Smooth muscle cell of the brain vasculature (primary cell): ENCODE measurements at regions not wholly inside any gene's neighbourhood (a gene's known extent, or its start where the extent isn't known, plus 50 kb on each side); places are given as distances from the start of the nearest gene placed in this dataset.

ENCODE experiments used
- DNase-seq: peaks from one replicate; pipeline ENCODE4 v3.0.0-alpha.2; 2012; ENCODE audit warnings: low read depth, low spot score

DNA sequence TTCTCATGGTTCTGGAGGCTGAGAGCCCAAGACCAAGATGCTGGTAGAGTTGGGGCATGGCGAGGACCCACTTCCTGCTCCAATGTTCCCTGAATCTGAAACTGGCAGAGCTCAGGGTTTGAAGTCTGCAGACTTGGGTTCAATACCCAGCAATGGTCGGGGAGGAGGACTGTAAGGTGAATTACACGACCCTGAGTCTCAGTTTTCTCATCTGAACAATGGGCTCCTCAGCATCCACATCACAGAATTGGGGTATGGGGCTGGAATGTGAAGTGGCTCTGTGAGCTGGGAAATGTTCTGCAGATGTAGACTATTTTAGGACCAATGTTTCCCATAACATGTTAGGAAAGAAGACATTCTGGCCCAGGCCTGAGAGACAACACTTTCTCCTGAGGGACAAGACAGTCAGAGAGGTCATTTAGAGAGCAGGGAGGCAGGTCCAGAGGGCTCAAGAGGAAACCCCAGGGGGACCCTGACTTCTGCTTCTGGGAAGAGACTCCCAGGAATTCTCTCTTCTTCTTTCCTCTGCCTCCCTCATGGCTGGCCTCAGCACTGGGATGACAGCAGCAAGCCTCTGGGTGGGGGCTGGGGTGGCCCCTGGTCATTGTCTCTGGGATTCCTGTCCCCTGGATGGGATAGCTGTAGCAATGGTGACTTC, 141.3 kb upstream of the PMEPA1 start:
- DNase-seq: no peak

DNA sequence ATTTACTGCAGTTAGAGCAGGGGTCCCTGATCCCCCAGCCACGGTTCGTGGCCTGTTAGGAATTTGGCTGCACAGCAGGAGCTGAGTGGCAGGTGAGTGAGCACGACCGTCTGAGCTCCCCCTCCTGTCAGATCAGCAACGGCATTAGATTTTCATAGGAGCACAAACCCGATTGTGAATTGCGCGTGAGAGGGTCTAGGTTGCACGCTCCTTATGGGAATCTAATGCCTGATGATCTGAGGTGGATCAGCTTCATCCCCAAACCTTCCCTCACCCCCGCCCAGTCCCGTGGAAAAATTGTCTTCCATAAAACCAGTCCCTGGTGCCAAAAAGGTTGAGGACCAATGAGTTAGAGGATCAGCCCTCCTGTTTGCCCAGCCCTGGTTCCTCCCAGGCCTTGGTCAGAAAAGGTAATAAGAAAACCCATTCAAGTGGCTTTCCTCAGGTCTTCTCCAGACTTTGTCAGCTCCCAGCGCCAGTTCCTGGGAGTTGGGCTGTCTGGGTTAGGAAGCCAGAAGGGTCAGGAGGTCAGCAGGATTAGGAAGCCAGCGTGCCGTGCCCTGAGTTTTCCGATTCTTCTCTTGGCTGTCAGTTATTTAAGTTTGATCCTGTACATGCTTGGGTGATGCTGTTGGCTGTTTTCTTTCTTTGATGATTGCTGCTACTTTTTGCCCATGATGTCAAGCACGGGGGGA, 139.9 kb upstream of the PMEPA1 start:
- no peak for DNase-seq

GRCh38 chr20:57849121-57849520, 139.3 kb upstream of the PMEPA1 start:
- DNase-seq: no peak

- no peak for DNase-seq
Measured at GRCh38 chr20:57848282-57848681, 138.5 kb upstream of the PMEPA1 start.

GRCh38 chr20:57847104-57847503, 137.3 kb upstream of the PMEPA1 start:
- DNase-seq: no peak

GRCh38 chr20:57844626-57845596, 135.1 kb upstream of the PMEPA1 start:
- DNase-seq: no peak

DNA sequence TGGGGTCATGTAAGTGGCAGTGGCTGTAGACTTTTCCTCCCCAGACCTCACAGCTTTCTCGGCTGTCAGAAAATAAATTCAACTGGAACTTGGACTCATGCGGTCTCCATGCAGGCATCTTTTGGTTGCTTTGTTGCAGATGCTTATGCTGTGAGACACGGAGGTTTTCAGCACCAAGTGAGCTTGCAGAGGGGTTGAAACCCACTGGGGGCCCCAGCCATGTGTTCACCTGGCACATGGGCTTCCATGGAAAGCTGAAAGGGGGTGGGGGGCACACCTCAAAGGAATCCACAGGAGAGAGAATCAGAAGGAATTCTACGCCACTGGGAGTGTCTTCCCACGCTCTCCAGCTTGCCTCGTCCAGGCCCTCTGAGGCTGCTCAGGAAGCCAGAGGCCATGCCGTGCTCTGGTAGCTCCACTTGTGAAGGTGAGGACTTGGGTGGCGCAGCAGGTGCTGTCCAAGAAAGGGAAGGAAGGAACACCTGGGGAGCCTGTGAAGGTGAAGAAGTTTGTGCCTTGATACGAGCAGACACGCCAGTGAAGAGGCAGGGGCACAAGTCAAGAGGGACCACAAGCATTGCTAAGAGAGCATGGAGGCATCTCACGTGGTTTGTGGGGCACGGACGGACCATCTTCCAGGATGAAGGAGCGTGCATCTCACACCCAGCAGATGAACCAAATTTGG, 134.3 kb upstream of the PMEPA1 start:
- DNase-seq: no peak

- no peak for DNase-seq
Measured at GRCh38 chr20:57842720-57843119, 132.9 kb upstream of the PMEPA1 start.

DNA sequence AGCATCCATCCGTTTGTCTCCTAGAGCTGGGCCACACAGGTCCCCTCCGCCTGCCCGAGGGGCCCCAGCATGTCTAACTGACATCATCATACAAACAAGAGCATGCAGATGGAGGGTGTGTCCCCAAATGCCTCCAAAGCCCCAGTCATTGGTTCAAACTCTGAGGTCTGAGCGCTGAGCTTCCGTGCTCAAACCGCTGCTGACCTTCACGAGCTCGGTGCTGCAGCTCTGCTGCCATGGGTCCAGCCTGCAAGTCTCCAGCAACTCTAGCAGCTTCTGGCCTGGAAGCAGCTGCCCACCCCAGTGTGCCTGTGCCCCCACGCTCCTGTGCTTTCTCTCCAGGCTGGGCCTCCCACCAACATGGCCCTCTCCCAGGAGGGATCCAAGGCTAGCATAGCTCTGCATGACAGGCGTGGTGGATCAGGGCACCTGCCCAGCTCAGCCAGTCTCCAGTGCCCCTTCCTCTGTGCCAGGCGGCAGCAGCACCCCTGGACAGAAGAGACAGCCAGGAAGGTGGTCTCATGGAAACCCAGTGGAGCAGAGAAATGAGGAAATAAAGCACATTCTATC, 131.6 kb upstream of the PMEPA1 start:
- DNase-seq: no peak

GRCh38 chr20:57840504-57841296, 130.9 kb upstream of the PMEPA1 start:
- DNase-seq: no peak

DNA sequence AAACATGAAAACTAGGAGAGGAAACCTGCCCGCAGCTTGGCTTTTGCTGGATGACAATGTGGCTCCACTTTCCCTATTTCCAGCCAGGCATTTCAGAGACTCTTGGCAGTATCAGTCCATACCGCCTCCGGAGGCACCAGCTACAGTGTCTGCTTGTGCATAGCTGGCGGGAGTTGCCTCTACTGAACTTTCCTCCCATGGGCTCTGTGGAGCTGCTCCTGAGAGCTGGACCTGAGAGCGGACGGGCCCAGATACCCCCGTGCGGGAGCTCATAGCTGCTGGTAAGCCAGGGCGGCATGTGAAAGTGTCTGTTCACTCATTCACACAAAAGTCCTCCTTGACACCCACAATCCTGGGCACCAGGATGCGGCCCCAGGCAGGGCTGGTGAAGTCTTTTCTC, 130.3 kb upstream of the PMEPA1 start:
- DNase-seq: no peak

DNA sequence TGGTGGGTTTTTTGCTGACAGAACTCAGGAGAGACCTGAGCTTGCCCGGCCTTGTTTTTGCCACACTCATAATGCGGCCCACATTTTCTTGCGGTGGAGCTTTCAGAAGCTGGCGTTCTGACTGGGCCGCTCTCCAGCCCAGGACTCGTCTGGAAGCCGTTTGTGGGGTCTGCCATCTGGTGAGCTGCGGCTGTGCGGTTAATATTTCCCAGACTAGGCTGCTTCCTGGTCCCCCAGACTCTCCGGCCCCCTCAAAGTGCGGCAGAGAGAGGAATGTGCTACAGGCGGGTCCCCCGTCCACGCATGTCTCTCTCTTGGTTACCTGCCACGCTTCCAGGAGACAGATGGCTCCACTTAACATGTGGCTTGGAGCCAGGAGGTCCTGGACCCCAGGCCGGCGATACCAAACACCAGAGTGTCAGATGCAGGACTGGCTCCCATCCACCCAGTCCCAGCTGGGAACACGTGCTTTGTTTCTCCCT, 128.9 kb upstream of the PMEPA1 start:
- no peak for DNase-seq

GRCh38 chr20:57837208-57838035, 127.6 kb upstream of the PMEPA1 start:
- no peak for DNase-seq

DNA sequence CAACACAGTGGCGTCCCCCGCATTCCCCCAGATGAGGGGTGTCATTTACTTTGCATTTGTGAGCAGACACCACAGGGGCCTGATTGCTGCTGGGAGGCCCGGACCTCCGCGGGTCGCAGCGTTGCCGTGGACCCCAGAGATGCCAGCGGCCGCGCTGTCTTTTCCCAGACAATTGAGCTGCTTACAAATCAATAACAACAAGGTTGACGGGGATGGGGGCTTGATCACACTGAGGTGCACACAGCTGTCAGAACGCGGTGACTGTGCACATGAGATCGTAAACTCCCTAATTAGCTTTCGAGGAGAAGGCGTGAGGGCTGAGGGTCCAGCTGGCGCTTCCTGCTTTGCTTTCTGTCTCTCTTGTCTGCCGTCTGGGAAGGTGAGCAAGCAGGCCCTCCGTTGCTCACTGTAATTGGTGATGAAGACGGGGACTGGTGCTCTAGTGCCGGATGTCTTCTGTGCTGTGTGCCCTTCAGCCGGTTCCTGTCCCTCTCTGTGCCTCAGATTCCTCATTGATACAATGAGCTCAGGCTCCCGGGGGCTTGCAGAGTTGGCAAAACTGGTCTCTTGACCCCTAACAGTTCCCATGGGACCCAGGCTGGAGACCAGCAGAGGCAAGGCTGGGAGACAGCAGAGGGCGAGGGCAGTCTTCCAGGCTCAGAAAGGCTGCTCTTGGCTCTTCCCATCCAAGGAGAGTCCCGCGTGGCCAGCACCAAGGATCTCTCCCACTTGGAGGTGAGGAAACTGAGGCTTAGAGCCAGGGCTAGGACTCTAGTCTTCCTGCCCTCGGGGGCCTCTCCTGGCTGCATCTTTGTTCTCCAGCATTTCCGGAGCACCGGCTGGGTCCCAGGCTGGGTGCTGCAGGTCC, 126.0 kb upstream of the PMEPA1 start:
- DNase-seq: no peak

DNA sequence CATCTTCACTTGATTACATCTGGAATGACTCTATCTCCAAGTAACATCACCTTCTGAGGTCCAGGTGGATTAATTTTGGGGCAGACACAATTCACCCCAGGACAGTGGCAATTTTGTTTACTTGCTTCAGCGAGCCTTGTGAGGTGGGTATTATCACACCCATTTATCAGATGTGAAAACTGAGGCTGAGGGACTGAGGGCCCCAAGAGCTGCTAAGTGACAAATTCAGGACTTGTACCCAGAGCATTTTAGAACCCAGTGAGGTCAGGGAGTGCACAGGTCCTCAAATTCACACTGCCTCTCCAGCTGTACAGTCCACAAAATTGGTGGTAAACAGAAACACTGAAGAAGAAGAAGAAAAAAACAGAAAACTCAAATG, 125.2 kb upstream of the PMEPA1 start:
- DNase-seq: no peak

DNA sequence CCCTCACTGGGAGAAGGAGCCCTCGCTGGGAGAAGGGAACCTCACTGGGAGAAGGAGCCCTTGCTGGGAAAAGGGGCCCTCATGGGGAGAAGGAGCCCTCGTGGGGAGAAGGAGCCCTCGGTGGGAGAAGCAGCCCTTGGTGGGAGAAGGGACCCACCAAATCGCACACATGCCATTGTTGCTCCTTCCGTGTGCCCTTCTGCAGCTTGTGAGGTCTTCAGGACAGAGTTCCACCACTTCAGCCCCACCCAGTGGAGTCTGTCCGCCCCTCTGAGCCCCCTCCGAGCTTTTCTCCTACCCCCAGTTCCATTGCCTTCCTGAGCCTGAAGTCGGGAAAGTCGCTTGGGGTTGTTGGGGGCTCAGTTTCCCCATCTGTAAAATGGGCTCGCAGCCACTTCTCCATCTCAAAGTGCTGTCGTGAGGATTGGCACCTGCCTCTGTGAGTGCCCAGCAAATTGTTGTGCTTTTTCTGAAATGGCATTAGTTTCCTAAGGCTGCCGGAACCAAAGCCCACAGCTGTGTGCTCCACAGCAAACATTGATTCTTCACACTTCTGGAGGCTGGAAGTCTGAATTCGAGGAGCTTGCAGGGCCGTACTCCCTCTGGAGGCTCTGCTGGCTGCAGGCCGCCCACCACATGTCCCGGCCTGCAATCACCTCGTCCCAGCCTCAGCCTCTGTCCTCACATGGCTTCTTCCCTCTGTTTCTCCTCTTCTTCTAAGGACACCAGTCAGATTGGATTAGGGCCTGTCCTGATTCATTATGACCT, 124.7 kb upstream of the PMEPA1 start:
- no peak for DNase-seq

GRCh38 chr20:57831993-57832585, 122.3 kb upstream of the PMEPA1 start:
- DNase-seq: no peak
